ENCODE measurements at regions not wholly inside any gene's neighbourhood (a gene's known extent, or its start where the extent isn't known, plus 50 kb on each side); places are given as distances from the start of the nearest gene placed in this dataset.
"Not testable (repeated sequence)": the region's sequence is repeated elsewhere in the genome, so short reads cannot be mapped to it uniquely, and the experiment has no call there.

DNA sequence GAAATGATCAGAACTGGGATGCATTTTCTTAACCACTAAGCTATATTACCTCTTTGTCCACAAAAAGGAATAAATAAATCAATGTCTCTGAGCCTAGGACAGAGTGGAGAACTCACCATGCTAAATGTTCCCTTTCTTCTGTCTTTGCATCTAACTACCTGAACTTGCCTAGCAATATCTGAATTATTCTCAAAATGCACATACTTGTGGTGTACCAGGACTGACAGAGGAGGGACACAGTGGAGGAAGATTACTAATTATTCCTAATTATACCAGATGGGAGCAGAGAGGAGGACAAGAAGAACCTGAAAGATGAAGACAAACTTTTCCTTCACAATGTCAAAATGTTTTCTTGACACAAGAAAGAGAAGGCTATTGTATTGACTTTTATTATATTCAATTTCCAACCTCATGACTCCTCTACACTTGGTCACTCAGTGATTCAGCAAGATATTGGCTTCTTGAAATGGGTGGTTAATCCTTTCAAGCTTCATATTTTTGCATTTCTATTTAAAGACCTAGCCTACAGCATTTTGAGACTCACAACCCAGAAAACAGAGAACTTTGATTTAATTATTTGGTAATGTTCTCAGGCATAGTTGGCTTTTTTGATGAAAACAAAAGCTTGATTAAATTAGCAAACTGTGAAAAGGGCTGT is 117.2 kb upstream of the LRFN5 start:
- H3K27me3 ChIP-seq (ENCODE audit: control insufficient read depth, insufficient read depth): no peaks in the 10 kb centered on the region
- no peaks in the 10 kb centered on the region for H3K9me3 ChIP-seq (ENCODE audit: control insufficient read depth, low read length)
- H3K4me3 ChIP-seq (ENCODE audit: low read length): no peak overlapping the region
- ATAC-seq (no peak), DNase-seq (no peak)
- intact Hi-C loops (cut with DNase I): no loop called here
- no peak overlapping the region for H3K27ac ChIP-seq (ENCODE audit: low read length)
- no peaks in the 10 kb centered on the region for H3K4me1 ChIP-seq (ENCODE audit: control insufficient read depth, insufficient read depth, low read length)

DNA sequence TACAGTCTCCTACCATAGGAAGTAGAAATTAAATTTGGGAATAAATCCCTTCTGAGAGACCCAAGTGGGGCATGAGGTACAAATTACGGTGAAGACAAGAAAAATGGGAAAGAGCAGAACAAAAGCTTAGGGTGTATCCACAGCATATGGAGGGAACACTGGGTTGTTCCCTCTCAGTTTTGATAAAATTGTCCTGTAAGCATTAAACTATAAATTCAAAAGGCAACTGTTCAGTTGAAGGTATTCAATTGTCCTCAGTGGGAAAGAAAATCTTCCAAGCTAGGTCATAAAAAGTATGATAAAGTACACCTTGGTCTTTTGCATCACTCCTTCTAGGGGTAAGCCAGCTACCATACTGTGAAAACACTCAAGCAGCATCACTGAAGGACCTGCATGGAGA is 118.3 kb upstream of the LRFN5 start:
- Histone ChIP-seq H3K4me3 (ENCODE audit: low read length) (no peak overlapping the region), H3K9me3 (ENCODE audit: control insufficient read depth, low read length) (no peaks in the 10 kb centered on the region), H3K4me1 (ENCODE audit: control insufficient read depth, insufficient read depth, low read length) (no peaks in the 10 kb centered on the region), H3K27me3 (ENCODE audit: control insufficient read depth, insufficient read depth) (no peaks in the 10 kb centered on the region), H3K27ac (ENCODE audit: low read length) (no peak overlapping the region)
- ATAC-seq: no peak
- intact Hi-C loops (cut with DNase I): no loop called here
- WGBS: 98% methylated on average over 1 of the region's 1 CpG
- DNase-seq: no peak

DNA sequence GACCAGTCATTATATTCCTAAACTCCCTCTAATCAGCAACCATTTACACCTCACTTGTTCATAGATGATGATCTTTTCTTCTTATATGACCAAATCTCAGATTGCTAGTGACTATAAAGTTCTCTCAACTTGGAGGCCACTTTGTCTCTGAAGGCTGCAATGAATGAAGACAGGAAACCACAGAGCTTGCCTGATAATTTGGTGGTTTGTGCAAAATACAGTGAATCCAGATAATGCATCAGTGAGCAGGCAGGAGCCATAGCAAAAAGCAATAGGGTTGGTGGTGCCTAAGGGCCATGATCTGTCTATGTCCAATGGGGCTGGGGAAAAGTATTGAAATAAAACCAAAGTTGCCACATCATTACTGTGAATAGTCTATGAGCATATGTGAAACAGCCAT is 123.8 kb upstream of the LRFN5 start:
- ATAC-seq: no peak
- Histone ChIP-seq H3K27me3 (ENCODE audit: control insufficient read depth, insufficient read depth) (no peaks in the 10 kb centered on the region), H3K4me1 (ENCODE audit: control insufficient read depth, insufficient read depth, low read length) (no peaks in the 10 kb centered on the region), H3K4me3 (ENCODE audit: low read length) (no peak overlapping the region), H3K9me3 (ENCODE audit: control insufficient read depth, low read length) (no peaks in the 10 kb centered on the region), H3K27ac (ENCODE audit: low read length) (no peak overlapping the region)
- intact Hi-C loops (cut with DNase I): no loop called here
- DNase-seq: no peak

DNA sequence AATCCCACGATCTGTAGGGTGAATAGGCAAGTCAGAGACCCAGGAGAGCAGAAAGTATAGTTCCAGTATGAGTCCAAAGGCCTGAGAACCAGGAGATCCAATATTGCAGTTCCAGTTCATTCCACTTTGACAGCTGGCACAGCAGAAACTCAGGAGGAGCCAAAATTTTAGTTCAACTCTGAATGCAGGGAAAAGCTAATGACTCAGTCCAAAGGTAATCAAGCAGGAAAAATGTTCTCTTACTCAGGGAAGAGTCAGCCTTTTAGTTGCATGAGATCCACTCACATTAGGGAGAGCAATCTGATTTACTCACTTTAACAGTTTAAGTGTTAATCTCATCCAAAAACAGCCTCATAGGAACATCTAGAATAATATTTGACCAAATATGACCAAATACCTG is 130.2 kb upstream of the LRFN5 start:
- intact Hi-C loops (cut with DNase I): no loop called here
- H3K4me3 ChIP-seq (ENCODE audit: low read length): no peak overlapping the region
- DNase-seq (no peak), ATAC-seq (no peak)
- 44% methylated on average over 1 of the region's 1 CpG for WGBS
- no peaks in the 10 kb centered on the region for H3K4me1 ChIP-seq (ENCODE audit: control insufficient read depth, insufficient read depth, low read length)
- no peaks in the 10 kb centered on the region for H3K27me3 ChIP-seq (ENCODE audit: control insufficient read depth, insufficient read depth)
- H3K27ac ChIP-seq (ENCODE audit: low read length): no peak overlapping the region
- H3K9me3 ChIP-seq (ENCODE audit: control insufficient read depth, low read length): no peaks in the 10 kb centered on the region

DNA sequence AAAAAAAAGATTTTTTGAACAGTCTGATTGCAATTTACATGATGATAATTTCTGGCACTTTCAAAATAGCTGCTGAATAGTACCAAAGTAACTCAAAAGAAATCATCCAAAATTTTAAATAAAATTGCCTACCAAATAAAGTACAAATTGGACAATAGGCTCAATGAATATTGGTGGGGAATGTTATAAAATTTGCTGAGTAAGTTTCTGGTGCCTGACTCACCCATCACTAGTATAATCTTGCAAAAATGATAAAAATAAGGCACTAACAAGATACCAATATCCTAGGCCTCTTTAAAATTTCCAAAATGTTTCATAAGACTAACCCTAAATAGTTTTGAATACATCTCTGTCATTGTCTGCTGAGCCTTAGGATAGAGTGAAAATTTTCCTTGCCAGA is 145.3 kb upstream of the LRFN5 start:
- ATAC-seq (no peak), DNase-seq (no peak)
- intact Hi-C loops (cut with DNase I): no loop called here
- Histone ChIP-seq H3K9me3 (ENCODE audit: control insufficient read depth, low read length) (no peaks in the 10 kb centered on the region), H3K4me3 (ENCODE audit: low read length) (no peak overlapping the region), H3K4me1 (ENCODE audit: control insufficient read depth, insufficient read depth, low read length) (no peaks in the 10 kb centered on the region), H3K27ac (ENCODE audit: low read length) (no peak overlapping the region), H3K27me3 (ENCODE audit: control insufficient read depth, insufficient read depth) (no peaks in the 10 kb centered on the region)

DNA sequence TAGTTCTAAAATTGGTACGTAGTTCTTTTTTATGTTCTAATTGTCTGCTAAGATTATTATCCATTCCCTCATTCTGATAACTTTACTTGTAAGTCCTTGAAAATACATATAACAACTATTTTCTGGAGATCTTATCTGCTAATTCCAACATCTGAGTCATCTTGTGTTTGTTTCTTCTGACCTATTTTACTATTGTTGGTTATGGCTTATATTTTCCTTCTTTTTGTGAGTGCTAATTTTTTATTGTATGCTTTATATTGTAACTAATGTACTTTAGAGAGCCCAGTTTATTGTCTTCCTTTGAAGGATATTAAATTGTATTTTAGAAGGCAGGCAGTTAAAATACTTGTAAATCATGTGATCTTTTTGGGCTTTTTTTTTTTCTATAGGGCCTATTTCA is 149.3 kb upstream of the LRFN5 start:
- intact Hi-C loops (cut with DNase I): no loop called here
- Histone ChIP-seq H3K27me3 (ENCODE audit: control insufficient read depth, insufficient read depth) (no peaks in the 10 kb centered on the region), H3K9me3 (ENCODE audit: control insufficient read depth, low read length) (no peaks in the 10 kb centered on the region), H3K27ac (ENCODE audit: low read length) (no peak overlapping the region), H3K4me3 (ENCODE audit: low read length) (no peak overlapping the region), H3K4me1 (ENCODE audit: control insufficient read depth, insufficient read depth, low read length) (no peaks in the 10 kb centered on the region)
- ATAC-seq (no peak), DNase-seq (no peak)
- 82% methylated on average over 1 of the region's 1 CpG for WGBS

DNA sequence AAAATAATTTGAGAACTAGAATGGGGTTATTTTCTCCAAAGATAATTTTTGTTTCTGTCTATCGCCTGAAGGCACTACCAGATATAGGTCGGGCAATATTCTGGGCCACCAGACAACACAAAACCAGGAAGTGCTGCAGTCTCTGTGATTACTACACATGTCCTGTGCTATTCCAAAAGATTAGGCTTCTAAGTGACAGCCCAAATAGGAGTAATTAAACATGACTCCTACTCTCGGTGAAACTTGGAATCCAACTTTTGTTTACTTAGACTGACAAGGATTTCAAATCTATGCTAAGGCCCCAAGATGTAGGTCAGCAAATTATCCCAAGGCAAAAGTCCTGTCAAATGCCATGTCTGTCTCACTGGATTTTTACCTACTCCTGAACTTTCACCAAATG is 157.6 kb upstream of the LRFN5 start:
- DNase-seq (no peak), ATAC-seq (peak in 1 of 2 donors; percentile 20)
- WGBS: 22% methylated on average over 3 of the region's 3 CpGs
- intact Hi-C loops (cut with DNase I): no loop called here
- H3K4me1 ChIP-seq (ENCODE audit: control insufficient read depth, insufficient read depth, low read length): no peaks in the 10 kb centered on the region
- H3K9me3 ChIP-seq (ENCODE audit: control insufficient read depth, low read length): no peaks in the 10 kb centered on the region
- H3K27ac ChIP-seq (ENCODE audit: low read length): no peak overlapping the region
- H3K4me3 ChIP-seq (ENCODE audit: low read length): no peak overlapping the region
- H3K27me3 ChIP-seq (ENCODE audit: control insufficient read depth, insufficient read depth): no peaks in the 10 kb centered on the region

DNA sequence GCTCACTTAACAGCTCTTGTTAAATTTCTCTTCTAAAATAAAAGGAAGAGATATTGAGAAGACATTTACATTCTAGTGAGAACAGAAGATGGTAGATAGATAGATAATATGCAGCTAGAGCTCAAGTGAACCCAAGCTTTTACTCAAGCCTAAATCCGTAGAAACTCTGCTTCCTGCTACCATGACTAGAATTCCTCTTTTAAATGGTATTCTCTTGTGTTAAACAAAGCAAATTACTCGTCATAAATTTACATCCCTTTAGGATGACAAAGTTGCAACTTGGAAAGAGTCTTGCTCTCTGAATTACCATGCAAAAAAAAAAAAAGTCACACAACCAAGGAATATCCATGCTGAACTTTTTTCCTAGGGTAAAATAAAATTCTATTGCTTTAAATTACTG is 160.7 kb upstream of the LRFN5 start:
- Histone ChIP-seq H3K27ac (ENCODE audit: low read length) (no peak overlapping the region), H3K4me3 (ENCODE audit: low read length) (no peak overlapping the region), H3K27me3 (ENCODE audit: control insufficient read depth, insufficient read depth) (no peaks in the 10 kb centered on the region), H3K4me1 (ENCODE audit: control insufficient read depth, insufficient read depth, low read length) (no peaks in the 10 kb centered on the region), H3K9me3 (ENCODE audit: control insufficient read depth, low read length) (no peaks in the 10 kb centered on the region)
- DNase-seq (no peak), ATAC-seq (no peak)
- intact Hi-C loops (cut with DNase I): no loop called here
- WGBS: 48% methylated on average over 2 of the region's 2 CpGs

DNA sequence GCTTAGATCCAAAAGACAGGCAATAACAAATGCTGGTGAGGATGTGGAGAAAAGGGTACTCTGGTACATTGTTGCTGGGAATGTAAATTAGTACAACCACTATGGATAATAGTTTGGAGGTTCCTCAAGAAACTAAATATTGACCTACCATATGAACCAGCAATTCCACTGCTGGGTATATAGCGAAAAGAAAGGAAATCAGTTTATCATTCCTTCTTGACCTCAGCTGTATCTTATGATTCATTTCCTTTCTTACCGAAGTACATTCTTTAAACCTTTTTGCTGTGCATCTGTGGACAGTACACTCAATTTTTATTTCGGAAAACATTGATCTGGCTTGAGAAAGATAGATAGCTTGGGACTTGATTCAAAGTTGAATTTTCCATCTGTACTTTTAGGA is 183.2 kb upstream of the LRFN5 start:
- DNase-seq (no peak), ATAC-seq (no peak)
- H3K27ac ChIP-seq (ENCODE audit: low read length): no peak overlapping the region
- H3K27me3 ChIP-seq (ENCODE audit: control insufficient read depth, insufficient read depth): no peaks in the 10 kb centered on the region
- no peak overlapping the region for H3K4me3 ChIP-seq (ENCODE audit: low read length)
- 54% methylated on average over 3 of the region's 3 CpGs for WGBS
- H3K4me1 ChIP-seq (ENCODE audit: control insufficient read depth, insufficient read depth, low read length): no peaks in the 10 kb centered on the region
- intact Hi-C loops (cut with DNase I): no loop called here
- H3K9me3 ChIP-seq (ENCODE audit: control insufficient read depth, low read length): no peaks in the 10 kb centered on the region

DNA sequence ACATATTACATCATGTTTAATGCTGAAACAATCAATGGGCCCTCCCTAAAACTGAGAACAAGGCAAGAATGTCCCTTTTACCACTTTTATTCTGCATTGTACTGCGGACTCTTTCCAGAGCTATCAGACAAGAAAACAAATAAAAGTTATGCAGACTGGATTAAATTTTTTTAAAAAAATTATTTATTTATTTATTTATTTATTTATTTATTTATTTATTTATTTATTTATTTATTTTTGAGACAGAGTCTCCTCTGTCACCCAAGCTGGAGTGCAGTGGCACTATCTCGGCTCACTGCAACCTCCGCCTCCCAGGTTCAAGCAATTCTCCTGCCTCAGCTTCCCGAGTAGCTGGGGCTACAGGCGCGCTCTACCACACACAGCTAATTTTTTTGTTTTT is 185.4 kb upstream of the LRFN5 start:
- H3K27ac ChIP-seq (ENCODE audit: low read length); H3K4me1 ChIP-seq (ENCODE audit: control insufficient read depth, insufficient read depth, low read length); ATAC-seq; H3K27me3 ChIP-seq (ENCODE audit: control insufficient read depth, insufficient read depth); DNase-seq; H3K4me3 ChIP-seq (ENCODE audit: low read length); H3K9me3 ChIP-seq (ENCODE audit: control insufficient read depth, low read length); intact Hi-C loops (cut with DNase I): not testable (repeated sequence)
- 95% methylated on average over 6 of the region's 6 CpGs for WGBS

DNA sequence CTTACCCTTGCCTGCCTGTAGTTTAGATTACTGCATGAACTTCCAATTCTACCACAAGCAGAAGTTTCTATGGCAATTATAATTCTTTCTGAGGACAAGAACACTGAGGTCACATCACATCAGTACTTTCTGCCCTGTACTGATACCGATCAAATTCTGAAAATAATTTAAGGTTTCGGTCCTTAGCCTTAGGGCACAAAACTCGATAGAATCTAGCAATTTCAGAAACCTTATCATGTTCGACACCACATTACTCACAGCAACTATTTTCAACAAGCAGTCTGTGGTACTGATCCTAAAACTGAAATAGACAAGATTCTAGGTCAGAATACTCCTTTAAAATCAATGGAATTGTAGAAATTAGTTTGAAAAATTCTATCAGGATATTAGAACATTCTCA is 187.0 kb upstream of the LRFN5 start:
- Histone ChIP-seq H3K27me3 (ENCODE audit: control insufficient read depth, insufficient read depth) (no peaks in the 10 kb centered on the region), H3K4me3 (ENCODE audit: low read length) (no peak overlapping the region), H3K4me1 (ENCODE audit: control insufficient read depth, insufficient read depth, low read length) (no peaks in the 10 kb centered on the region), H3K27ac (ENCODE audit: low read length) (no peak overlapping the region), H3K9me3 (ENCODE audit: control insufficient read depth, low read length) (no peaks in the 10 kb centered on the region)
- no peak for ATAC-seq
- intact Hi-C loops (cut with DNase I): no loop called here
- WGBS: 82% methylated on average over 4 of the region's 4 CpGs
- no peak for DNase-seq

DNA sequence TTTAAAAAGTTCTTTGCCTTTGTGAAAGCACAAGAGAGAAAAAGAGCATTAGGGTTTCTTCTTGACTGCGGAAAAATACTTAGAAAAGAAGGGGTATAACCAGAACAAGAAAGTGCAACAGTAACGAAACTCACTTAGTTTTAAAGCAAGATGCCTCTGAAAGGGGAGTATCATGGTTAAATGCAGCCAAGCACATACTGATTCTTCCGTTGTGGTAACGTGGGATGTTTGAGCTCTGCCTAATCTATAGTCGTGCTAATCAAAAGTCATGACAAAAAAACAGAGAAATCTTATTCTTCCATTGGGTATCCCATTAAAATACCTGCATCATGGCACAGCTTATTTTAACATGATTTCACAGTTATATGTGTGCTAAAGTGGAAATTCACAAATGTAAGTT is 187.8 kb upstream of the LRFN5 start:
- no peaks in the 10 kb centered on the region for H3K9me3 ChIP-seq (ENCODE audit: control insufficient read depth, low read length)
- DNase-seq (no peak), ATAC-seq (no peak)
- no peaks in the 10 kb centered on the region for H3K4me1 ChIP-seq (ENCODE audit: control insufficient read depth, insufficient read depth, low read length)
- H3K27me3 ChIP-seq (ENCODE audit: control insufficient read depth, insufficient read depth): no peaks in the 10 kb centered on the region
- WGBS: 48% methylated on average over 5 of the region's 5 CpGs
- no peak overlapping the region for H3K4me3 ChIP-seq (ENCODE audit: low read length)
- intact Hi-C loops (cut with DNase I): no loop called here
- H3K27ac ChIP-seq (ENCODE audit: low read length): no peak overlapping the region

Measured in right cardiac atrium (tissue), 5 donors.